MM.1S (cell line): ENCODE measurements at regions not wholly inside any gene's neighbourhood (a gene's known extent, or its start where the extent isn't known, plus 50 kb on each side); places are given as distances from the start of the nearest gene placed in this dataset.

ENCODE experiments used
- DNase-seq: peaks from one replicate; pipeline ENCODE4 v3.0.0-alpha.2; 2015
- H2AFZ ChIP-seq: fragments of 300-600 bp; sonication (generic); 2 replicates; pipeline ENCODE4 v1.6.0; 2016; ENCODE audit warnings: antibody characterized with exemption, low read length
- H3F3A ChIP-seq: fragments of 300-600 bp; sonication (generic); 2 replicates; pipeline ENCODE4 v1.6.1; 2016; ENCODE audit warnings: mild to moderate bottlenecking, antibody characterized with exemption, low read length, moderate library complexity, mixed read lengths; ENCODE audit not compliant: insufficient read depth
- H3K27ac ChIP-seq: fragments of 300-600 bp; sonication (generic); 2 replicates; pipeline ENCODE4 v1.5.1; 2016; ENCODE audit warnings: mild to moderate bottlenecking, low read length
- H3K27me3 ChIP-seq: fragments of 300-600 bp; sonication (generic); replicated peaks from 2 replicates; pipeline ENCODE4 v1.6.0; 2016; ENCODE audit warnings: low read length; ENCODE audit not compliant: insufficient read depth
- H3K36me3 ChIP-seq: fragments of 300-600 bp; sonication (generic); replicated peaks from 2 replicates; pipeline ENCODE4 v1.6.1; 2016; ENCODE audit warnings: mild to moderate bottlenecking, low read length, mixed read lengths; ENCODE audit not compliant: insufficient read depth
- H3K4me1 ChIP-seq: fragments of 300-600 bp; sonication (generic); 2 replicates; pipeline ENCODE4 v1.6.1; 2016; ENCODE audit warnings: low read length, mixed read lengths
- H3K4me2 ChIP-seq: fragments of 300-600 bp; sonication (generic); 2 replicates; pipeline ENCODE4 v1.6.0; 2016; ENCODE audit warnings: low read depth, low read length
- H3K4me3 ChIP-seq: fragments of 300-600 bp; sonication (generic); 2 replicates; pipeline ENCODE4 v1.5.1; 2016; ENCODE audit warnings: low read length, mixed read lengths
- H3K79me2 ChIP-seq: fragments of 300-600 bp; sonication (generic); 2 replicates; pipeline ENCODE4 v1.6.1; 2016; ENCODE audit warnings: mixed run types, low read length, mixed read lengths
- H3K9ac ChIP-seq: fragments of 300-600 bp; sonication (generic); 2 replicates; pipeline ENCODE4 v1.6.1; 2016; ENCODE audit warnings: low read length, mixed read lengths
- H3K9me2 ChIP-seq: fragments of 300-600 bp; sonication (generic); replicated peaks from 2 replicates; pipeline ENCODE4 v1.6.1; 2016; ENCODE audit warnings: mild to moderate bottlenecking, low read length, mixed read lengths; ENCODE audit not compliant: insufficient read depth
- H3K9me3 ChIP-seq: fragments of 300-600 bp; sonication (generic); replicated peaks from 2 replicates; pipeline ENCODE4 v1.6.1; 2016; ENCODE audit warnings: mild to moderate bottlenecking, low read length, mixed read lengths; ENCODE audit not compliant: insufficient read depth
- H4K20me1 ChIP-seq: fragments of 300-600 bp; sonication (generic); 2 replicates; pipeline ENCODE4 v1.6.1; 2016; ENCODE audit warnings: mild to moderate bottlenecking, low read length, moderate library complexity, mixed read lengths; ENCODE audit not compliant: insufficient read depth
- EZH2 ChIP-seq: fragments of 300-600 bp; sonication (generic); optimal IDR thresholded peaks from 2 replicates; pipeline ENCODE3; 2017; ENCODE audit warnings: low read depth, mild to moderate bottlenecking, antibody characterized with exemption, low read length, mixed read lengths
- EZH2phosphoT487 ChIP-seq: fragments of 300-600 bp; sonication (generic); IDR thresholded peaks from 2 replicates; pipeline ENCODE4 v1.6.1; 2018; ENCODE audit warnings: antibody characterized with exemption, low read length
- TF ChIP-seq, protein P1 (sequence below): fragments of 300-600 bp; sonication (generic); IDR thresholded peaks from 2 replicates; pipeline ENCODE4 v1.5.1; 2016; ENCODE audit warnings: antibody characterized with exemption, low read length, mixed read lengths

DNA sequence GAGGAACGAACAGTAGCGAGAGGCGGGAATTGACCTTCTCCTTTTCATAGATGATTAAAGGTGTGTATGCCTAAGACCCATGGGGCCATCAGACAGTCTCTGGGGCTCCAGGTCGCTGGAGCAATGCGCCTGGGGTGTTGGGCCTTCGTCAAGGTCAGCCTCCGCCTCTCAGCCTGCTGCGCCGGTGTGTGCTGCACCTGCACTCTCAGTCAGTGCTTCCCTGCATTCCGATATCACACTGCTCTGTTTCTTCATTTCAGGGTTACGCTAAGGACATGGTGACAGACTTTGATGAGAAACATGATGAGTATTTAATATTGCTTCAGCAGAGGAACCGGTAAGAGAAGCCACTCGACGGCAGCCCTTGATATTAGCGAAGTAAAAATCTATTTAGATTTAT lies 68.2 kb downstream of the KATNIP start:
- H3K9me2 ChIP-seq, result no peaks in the 10 kb centered on the region
- no peak overlapping the region for H2AFZ ChIP-seq
- H3K4me3 ChIP-seq, result no peak overlapping the region
- H3K9ac ChIP-seq, result no peak overlapping the region
- no peak overlapping the region for H3K4me2 ChIP-seq
- H3K4me1 ChIP-seq, result no peaks in the 10 kb centered on the region
- H3K9me3 ChIP-seq, result no peaks in the 10 kb centered on the region
- H4K20me1 ChIP-seq, result no peaks in the 10 kb centered on the region
- H3K79me2 ChIP-seq, result no peaks in the 10 kb centered on the region
- TF ChIP-seq, protein P1, sequence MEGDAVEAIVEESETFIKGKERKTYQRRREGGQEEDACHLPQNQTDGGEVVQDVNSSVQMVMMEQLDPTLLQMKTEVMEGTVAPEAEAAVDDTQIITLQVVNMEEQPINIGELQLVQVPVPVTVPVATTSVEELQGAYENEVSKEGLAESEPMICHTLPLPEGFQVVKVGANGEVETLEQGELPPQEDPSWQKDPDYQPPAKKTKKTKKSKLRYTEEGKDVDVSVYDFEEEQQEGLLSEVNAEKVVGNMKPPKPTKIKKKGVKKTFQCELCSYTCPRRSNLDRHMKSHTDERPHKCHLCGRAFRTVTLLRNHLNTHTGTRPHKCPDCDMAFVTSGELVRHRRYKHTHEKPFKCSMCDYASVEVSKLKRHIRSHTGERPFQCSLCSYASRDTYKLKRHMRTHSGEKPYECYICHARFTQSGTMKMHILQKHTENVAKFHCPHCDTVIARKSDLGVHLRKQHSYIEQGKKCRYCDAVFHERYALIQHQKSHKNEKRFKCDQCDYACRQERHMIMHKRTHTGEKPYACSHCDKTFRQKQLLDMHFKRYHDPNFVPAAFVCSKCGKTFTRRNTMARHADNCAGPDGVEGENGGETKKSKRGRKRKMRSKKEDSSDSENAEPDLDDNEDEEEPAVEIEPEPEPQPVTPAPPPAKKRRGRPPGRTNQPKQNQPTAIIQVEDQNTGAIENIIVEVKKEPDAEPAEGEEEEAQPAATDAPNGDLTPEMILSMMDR, result no peak
- no peak for TF ChIP-seq EZH2phosphoT487
- no peak for TF ChIP-seq EZH2
- H3K27me3 ChIP-seq, result no peaks in the 10 kb centered on the region
- no peaks in the 10 kb centered on the region for H3K36me3 ChIP-seq
- H3K27ac ChIP-seq, result no peak overlapping the region
- no peak for DNase-seq
- H3F3A ChIP-seq, result no peaks in the 10 kb centered on the region

DNA sequence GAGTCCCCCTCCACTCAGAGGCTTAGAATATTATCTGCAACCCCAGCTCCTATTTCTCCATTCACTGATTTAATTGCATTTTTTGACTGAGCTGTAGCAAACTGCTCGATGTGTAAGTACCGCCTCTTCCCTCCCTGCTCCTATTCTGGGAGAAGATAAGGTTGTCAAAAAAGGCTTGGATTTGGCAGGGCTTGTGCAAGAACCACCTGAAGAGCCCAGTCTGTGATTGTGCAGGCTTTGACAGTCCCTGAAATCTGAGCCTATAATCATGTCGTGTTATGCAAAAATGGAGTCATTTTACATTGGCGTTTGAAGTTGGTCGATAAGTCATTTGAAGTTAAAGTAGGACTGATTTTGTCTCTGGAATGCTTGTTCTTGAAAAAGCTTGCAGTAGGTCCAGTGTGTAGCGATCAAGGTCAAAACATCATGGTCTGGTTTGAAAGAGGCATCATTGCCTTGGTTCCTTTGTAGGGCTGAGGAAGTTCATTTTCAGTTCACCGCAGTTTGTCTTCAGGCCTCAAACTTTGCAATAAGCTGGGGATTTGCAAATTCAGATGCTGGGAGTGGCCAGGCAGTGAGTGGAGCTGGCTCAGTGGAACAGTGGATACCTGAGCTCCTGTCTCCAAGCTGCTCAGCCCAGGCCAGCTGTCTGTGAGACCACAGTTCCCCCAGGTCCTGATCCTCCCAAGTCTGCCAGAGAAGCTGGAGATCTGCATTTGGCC lies 68.8 kb downstream of the KATNIP start:
- Histone ChIP-seq H3K27ac (no peak overlapping the region), H3K36me3 (no peaks in the 10 kb centered on the region), H3K4me3 (no peak overlapping the region), H3K4me1 (no peaks in the 10 kb centered on the region), H3K27me3 (no peaks in the 10 kb centered on the region), H3K79me2 (no peaks in the 10 kb centered on the region), H3K4me2 (no peak overlapping the region), H3K9me2 (no peaks in the 10 kb centered on the region), H4K20me1 (no peaks in the 10 kb centered on the region), H3K9me3 (no peaks in the 10 kb centered on the region), H2AFZ (no peak overlapping the region), H3K9ac (no peak overlapping the region), H3F3A (no peaks in the 10 kb centered on the region)
- DNase-seq, result no peak
- no peak for TF ChIP-seq EZH2
- TF ChIP-seq, protein P1, result no peak
- TF ChIP-seq EZH2phosphoT487, result no peak

DNA sequence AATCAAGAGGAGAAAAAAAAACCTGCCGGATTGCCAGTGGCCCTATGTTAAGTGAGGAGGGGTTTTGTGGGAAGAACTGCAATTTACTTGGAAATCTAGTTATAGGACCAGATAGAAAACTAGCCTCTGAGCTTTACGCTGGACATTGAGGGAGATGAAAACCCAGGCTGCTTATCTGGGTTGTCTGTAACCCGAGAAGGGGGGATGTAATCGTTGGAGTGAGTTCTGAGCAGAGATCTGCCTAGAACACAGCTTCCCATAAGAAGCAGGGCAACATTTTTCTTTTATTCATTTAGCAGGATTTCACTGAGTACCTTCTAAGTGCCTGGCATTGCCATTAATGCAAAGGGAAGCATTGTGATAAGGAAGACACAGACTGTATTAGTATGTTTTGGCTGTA lies 70.6 kb downstream of the KATNIP start:
- Histone ChIP-seq H3F3A (no peaks in the 10 kb centered on the region), H3K4me3 (no peak overlapping the region), H3K4me2 (no peak overlapping the region), H3K4me1 (no peaks in the 10 kb centered on the region), H3K9me2 (no peaks in the 10 kb centered on the region), H3K36me3 (no peaks in the 10 kb centered on the region), H3K79me2 (no peaks in the 10 kb centered on the region), H3K9ac (no peak overlapping the region), H3K9me3 (no peaks in the 10 kb centered on the region), H3K27me3 (no peaks in the 10 kb centered on the region), H3K27ac (no peak overlapping the region), H2AFZ (no peak overlapping the region), H4K20me1 (no peaks in the 10 kb centered on the region)
- no peak for DNase-seq
- no peak for TF ChIP-seq EZH2
- TF ChIP-seq, protein P1, result no peak
